Esophagus muscularis mucosa (tissue), 4 donors: ENCODE measurements at regions not wholly inside any gene's neighbourhood (a gene's known extent, or its start where the extent isn't known, plus 50 kb on each side); places are given as distances from the start of the nearest gene placed in this dataset.

Source experiments
- EP300 ChIP-seq: sonication (generic); formaldehyde crosslinking; IDR thresholded peaks from one replicate; pipeline ENCODE4 v1.6.1; 2017; ENCODE audit warnings: antibody characterized with exemption
- POLR2A ChIP-seq: fragments of 450-650 bp; IDR thresholded peaks from one replicate; pipeline ENCODE4 v1.6.1; 2017; ENCODE audit warnings: antibody characterized with exemption, moderate library complexity, mild to moderate bottlenecking, low read depth
- TF ChIP-seq, protein P1 (sequence below), 3 experiments: fragments of 200-600 bp in 2 of 3; fragments of 450-650 bp in 1 of 3; sonication (generic) in 2 of 3; IDR thresholded peaks; one replicate each; pipeline ENCODE4 v1.5.1; 2017 to 2019; ENCODE audit warnings: antibody characterized with exemption in 3 of 3, mild to moderate bottlenecking in 2 of 3, moderate library complexity in 1 of 3

DNA sequence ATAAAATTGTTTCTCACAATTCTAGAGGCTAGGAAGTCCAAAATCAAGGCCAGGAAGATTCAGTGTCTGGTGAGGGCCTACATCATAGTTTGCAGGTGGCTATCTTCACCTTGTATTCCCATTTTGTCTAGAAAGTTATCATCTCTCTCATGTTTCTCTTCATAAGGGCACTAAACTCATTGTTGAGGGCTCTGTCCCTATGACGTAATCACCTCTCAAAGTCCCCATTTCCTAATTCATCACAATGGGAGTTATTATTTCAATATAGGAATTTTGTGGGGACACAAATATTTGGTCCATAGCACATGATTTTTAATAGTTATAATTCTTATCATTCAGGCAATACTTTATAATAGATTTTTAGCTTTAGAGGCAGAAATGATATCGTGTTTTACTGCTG is 1509.2 kb upstream of the SEL1L start:
- no peak for TF ChIP-seq POLR2A
- TF ChIP-seq EP300, result no peak
- TF ChIP-seq, protein P1, sequence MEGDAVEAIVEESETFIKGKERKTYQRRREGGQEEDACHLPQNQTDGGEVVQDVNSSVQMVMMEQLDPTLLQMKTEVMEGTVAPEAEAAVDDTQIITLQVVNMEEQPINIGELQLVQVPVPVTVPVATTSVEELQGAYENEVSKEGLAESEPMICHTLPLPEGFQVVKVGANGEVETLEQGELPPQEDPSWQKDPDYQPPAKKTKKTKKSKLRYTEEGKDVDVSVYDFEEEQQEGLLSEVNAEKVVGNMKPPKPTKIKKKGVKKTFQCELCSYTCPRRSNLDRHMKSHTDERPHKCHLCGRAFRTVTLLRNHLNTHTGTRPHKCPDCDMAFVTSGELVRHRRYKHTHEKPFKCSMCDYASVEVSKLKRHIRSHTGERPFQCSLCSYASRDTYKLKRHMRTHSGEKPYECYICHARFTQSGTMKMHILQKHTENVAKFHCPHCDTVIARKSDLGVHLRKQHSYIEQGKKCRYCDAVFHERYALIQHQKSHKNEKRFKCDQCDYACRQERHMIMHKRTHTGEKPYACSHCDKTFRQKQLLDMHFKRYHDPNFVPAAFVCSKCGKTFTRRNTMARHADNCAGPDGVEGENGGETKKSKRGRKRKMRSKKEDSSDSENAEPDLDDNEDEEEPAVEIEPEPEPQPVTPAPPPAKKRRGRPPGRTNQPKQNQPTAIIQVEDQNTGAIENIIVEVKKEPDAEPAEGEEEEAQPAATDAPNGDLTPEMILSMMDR (IDR thresholded peaks at IDR 0.05), result no peak
